Neural cell (in vitro differentiated cells): ENCODE measurements at regions not wholly inside any gene's neighbourhood (a gene's known extent, or its start where the extent isn't known, plus 50 kb on each side); places are given as distances from the start of the nearest gene placed in this dataset.
"Not testable (repeated sequence)": the region's sequence is repeated elsewhere in the genome, so short reads cannot be mapped to it uniquely, and the experiment has no call there.

Source experiments
- H2AFZ ChIP-seq: fragments of 200-600, 300-800 bp; sonication (generic), shearing (Covaris generic); 2 replicates; pipeline ENCODE4 v1.6.0; 2014; ENCODE audit warnings: low read depth, mild to moderate bottlenecking, antibody characterized with exemption, low read length, moderate library complexity
- H3F3A ChIP-seq: fragments of 200-600 bp; shearing (Covaris generic); 2 replicates; pipeline ENCODE4 v1.6.1; 2016; ENCODE audit warnings: mild to moderate bottlenecking, moderate library complexity, mixed read lengths, antibody characterized with exemption, low read length; ENCODE audit not compliant: insufficient read depth, poor library complexity, severe bottlenecking
- H3K27ac ChIP-seq: fragments of 200-600, 300-800 bp; sonication (generic), shearing (Covaris generic); 2 replicates; pipeline ENCODE4 v1.5.1; 2014; ENCODE audit warnings: mild to moderate bottlenecking, low read length, moderate library complexity
- H3K27me3 ChIP-seq: fragments of 300-800, 200-600 bp; sonication (generic), shearing (Covaris generic); 2 replicates; pipeline ENCODE4 v1.6.0; 2014; ENCODE audit warnings: mild to moderate bottlenecking, low read depth, low read length, moderate library complexity; ENCODE audit not compliant: insufficient read depth
- H3K36me3 ChIP-seq: fragments of 300-800, 200-600 bp; sonication (generic), shearing (Covaris generic); 2 replicates; pipeline ENCODE4 v1.5.1; 2014; ENCODE audit warnings: mild to moderate bottlenecking, antibody characterized with exemption, low read length, moderate library complexity; ENCODE audit not compliant: insufficient read depth
- H3K4me2 ChIP-seq: fragments of 300-800, 200-600 bp; sonication (generic), shearing (Covaris generic); 2 replicates; pipeline ENCODE4 v1.6.0; 2014; ENCODE audit warnings: mild to moderate bottlenecking, low read length
- H3K4me3 ChIP-seq: fragments of 300-800, 200-600 bp; sonication (generic), shearing (Covaris generic); 2 replicates; pipeline ENCODE4 v1.5.1; 2014; ENCODE audit warnings: mild to moderate bottlenecking, low read length, moderate library complexity
- H3K79me2 ChIP-seq: fragments of 200-600 bp; shearing (Covaris generic); replicated peaks from 2 replicates; pipeline ENCODE4 v1.6.0; 2014; ENCODE audit warnings: mild to moderate bottlenecking, low read length, moderate library complexity; ENCODE audit not compliant: insufficient read depth
- H3K9ac ChIP-seq: fragments of 300-800, 200-600 bp; sonication (generic), shearing (Covaris generic); 2 replicates; pipeline ENCODE4 v1.6.1; 2016; ENCODE audit warnings: mild to moderate bottlenecking, low read length, mixed read lengths
- H3K9me2 ChIP-seq: fragments of 200-600 bp; shearing (Covaris generic); 2 replicates; pipeline ENCODE4 v1.6.1; 2016; ENCODE audit warnings: mild to moderate bottlenecking, low read length, mixed read lengths; ENCODE audit not compliant: insufficient read depth
- H3K9me3 ChIP-seq: fragments of 200-600, 300-800 bp; sonication (generic), shearing (Covaris generic); 2 replicates; pipeline ENCODE4 v1.6.1; 2016; ENCODE audit warnings: mild to moderate bottlenecking, mixed run types, low read length, moderate library complexity, mixed read lengths
- H4K20me1 ChIP-seq: fragments of 200-600 bp; shearing (Covaris generic); 2 replicates; pipeline ENCODE4 v1.6.1; 2016; ENCODE audit warnings: mild to moderate bottlenecking, mixed run types; ENCODE audit not compliant: insufficient read depth
- EP300 ChIP-seq: fragments of 450-650 bp; conservative IDR thresholded peaks from 2 replicates; pipeline ENCODE4 v1.6.1; 2014; ENCODE audit warnings: antibody characterized with exemption, mild to moderate bottlenecking, moderate library complexity; ENCODE audit not compliant: poor library complexity, severe bottlenecking
- EZH2 ChIP-seq: fragments of 200-600, 300-800 bp; shearing (Covaris generic), sonication (generic); IDR thresholded peaks from 2 replicates; pipeline ENCODE4 v1.6.1; 2014; ENCODE audit warnings: antibody characterized with exemption, low read length, borderline replicate concordance, mild to moderate bottlenecking; ENCODE audit not compliant: insufficient read depth, poor library complexity, severe bottlenecking
- MXI1 ChIP-seq: fragments of 450-650 bp; conservative IDR thresholded peaks from 2 replicates; pipeline ENCODE4 v1.6.1; 2014; ENCODE audit warnings: antibody characterized with exemption, mild to moderate bottlenecking; ENCODE audit not compliant: poor library complexity, severe bottlenecking
- POLR2AphosphoS5 ChIP-seq: IDR thresholded peaks from 2 replicates; pipeline ENCODE4 v1.6.1; 2012
- RAD21 ChIP-seq: fragments of 450-650 bp; conservative IDR thresholded peaks from 2 replicates; pipeline ENCODE4 v1.6.1; 2014; ENCODE audit warnings: antibody characterized with exemption, mild to moderate bottlenecking, moderate library complexity
- SMC3 ChIP-seq: fragments of 450-650 bp; conservative IDR thresholded peaks from 2 replicates; pipeline ENCODE4 v1.6.1; 2014; ENCODE audit warnings: antibody characterized with exemption, mild to moderate bottlenecking, moderate library complexity; ENCODE audit not compliant: poor library complexity
- TAF1 ChIP-seq: IDR thresholded peaks from 2 replicates; pipeline ENCODE4 v1.6.1; 2012; ENCODE audit warnings: low read depth
- TF ChIP-seq, protein P1 (sequence below): fragments of 450-650 bp; IDR thresholded peaks from 2 replicates; pipeline ENCODE4 v1.5.1; 2014; ENCODE audit warnings: antibody characterized with exemption, mild to moderate bottlenecking, moderate library complexity; ENCODE audit not compliant: poor library complexity, severe bottlenecking
- TF ChIP-seq, protein P2 (sequence below): IDR thresholded peaks from 2 replicates; pipeline ENCODE4 v1.6.1; 2012; ENCODE audit warnings: borderline replicate concordance

DNA sequence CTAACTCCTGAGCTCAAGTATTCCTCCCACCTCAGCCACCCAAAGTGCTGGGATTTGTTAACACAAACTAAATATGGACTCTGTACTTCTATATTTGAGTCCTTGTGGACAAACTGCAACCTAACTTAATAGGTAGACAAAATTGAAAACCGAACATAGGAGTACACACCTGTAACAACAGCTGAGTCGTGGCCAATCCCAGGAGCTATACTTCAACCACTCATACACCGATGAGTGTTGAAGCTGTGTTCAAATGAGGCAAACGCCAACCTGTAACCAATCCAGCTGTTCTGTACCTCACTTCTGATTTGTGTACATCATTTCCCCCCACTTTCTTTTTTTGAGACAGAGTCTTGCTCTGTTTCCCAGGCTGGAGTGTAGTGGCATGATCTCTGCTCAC is 471.5 kb upstream of the C16orf82 start:
- Histone ChIP-seq H3F3A (no peaks in the 10 kb centered on the region), H3K9ac (no peak overlapping the region), H3K27me3 (no peaks in the 10 kb centered on the region)

DNA sequence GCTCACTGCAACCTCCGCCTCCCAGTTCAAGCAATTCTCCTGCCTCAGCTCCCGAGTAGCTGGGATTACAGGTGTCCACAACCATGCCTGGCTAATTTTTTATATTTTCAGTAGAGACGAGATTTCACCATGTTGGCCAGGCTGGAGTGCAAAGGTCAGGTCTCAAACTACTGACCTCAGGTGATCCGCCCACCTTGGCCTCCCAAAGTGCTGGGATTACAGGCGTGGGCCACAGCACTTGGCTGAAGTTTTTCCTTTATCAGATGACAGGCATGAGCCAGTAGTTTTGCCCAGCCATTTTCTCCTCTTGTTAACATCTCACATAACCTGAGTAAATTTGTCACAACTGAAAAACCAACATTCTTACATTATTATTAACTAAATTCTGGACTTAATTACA is 470.7 kb upstream of the C16orf82 start:
- not testable (repeated sequence) for H3K4me2 ChIP-seq, H3F3A ChIP-seq, H3K9me3 ChIP-seq, H3K79me2 ChIP-seq, H2AFZ ChIP-seq, H3K9ac ChIP-seq, H3K27ac ChIP-seq, H3K9me2 ChIP-seq, H3K4me3 ChIP-seq, H3K27me3 ChIP-seq, H4K20me1 ChIP-seq, H3K36me3 ChIP-seq

More for the DNA sequence above, 471.5 kb upstream of the C16orf82 start:
- Histone ChIP-seq H3K9me2 (no peaks in the 10 kb centered on the region), H2AFZ (no peak overlapping the region), H4K20me1 (no peaks in the 10 kb centered on the region), H3K4me3 (no peak overlapping the region), H3K9me3 (no peaks in the 10 kb centered on the region), H3K79me2 (no peaks in the 10 kb centered on the region), H3K4me2 (no peak overlapping the region), H3K36me3 (no peaks in the 10 kb centered on the region), H3K27ac (no peak overlapping the region)
- TF ChIP-seq, protein P1, sequence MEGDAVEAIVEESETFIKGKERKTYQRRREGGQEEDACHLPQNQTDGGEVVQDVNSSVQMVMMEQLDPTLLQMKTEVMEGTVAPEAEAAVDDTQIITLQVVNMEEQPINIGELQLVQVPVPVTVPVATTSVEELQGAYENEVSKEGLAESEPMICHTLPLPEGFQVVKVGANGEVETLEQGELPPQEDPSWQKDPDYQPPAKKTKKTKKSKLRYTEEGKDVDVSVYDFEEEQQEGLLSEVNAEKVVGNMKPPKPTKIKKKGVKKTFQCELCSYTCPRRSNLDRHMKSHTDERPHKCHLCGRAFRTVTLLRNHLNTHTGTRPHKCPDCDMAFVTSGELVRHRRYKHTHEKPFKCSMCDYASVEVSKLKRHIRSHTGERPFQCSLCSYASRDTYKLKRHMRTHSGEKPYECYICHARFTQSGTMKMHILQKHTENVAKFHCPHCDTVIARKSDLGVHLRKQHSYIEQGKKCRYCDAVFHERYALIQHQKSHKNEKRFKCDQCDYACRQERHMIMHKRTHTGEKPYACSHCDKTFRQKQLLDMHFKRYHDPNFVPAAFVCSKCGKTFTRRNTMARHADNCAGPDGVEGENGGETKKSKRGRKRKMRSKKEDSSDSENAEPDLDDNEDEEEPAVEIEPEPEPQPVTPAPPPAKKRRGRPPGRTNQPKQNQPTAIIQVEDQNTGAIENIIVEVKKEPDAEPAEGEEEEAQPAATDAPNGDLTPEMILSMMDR, result no peak
- TF ChIP-seq POLR2AphosphoS5, result no peak
- no peak for TF ChIP-seq EZH2
- TF ChIP-seq TAF1, result no peak
- TF ChIP-seq, protein P2, sequence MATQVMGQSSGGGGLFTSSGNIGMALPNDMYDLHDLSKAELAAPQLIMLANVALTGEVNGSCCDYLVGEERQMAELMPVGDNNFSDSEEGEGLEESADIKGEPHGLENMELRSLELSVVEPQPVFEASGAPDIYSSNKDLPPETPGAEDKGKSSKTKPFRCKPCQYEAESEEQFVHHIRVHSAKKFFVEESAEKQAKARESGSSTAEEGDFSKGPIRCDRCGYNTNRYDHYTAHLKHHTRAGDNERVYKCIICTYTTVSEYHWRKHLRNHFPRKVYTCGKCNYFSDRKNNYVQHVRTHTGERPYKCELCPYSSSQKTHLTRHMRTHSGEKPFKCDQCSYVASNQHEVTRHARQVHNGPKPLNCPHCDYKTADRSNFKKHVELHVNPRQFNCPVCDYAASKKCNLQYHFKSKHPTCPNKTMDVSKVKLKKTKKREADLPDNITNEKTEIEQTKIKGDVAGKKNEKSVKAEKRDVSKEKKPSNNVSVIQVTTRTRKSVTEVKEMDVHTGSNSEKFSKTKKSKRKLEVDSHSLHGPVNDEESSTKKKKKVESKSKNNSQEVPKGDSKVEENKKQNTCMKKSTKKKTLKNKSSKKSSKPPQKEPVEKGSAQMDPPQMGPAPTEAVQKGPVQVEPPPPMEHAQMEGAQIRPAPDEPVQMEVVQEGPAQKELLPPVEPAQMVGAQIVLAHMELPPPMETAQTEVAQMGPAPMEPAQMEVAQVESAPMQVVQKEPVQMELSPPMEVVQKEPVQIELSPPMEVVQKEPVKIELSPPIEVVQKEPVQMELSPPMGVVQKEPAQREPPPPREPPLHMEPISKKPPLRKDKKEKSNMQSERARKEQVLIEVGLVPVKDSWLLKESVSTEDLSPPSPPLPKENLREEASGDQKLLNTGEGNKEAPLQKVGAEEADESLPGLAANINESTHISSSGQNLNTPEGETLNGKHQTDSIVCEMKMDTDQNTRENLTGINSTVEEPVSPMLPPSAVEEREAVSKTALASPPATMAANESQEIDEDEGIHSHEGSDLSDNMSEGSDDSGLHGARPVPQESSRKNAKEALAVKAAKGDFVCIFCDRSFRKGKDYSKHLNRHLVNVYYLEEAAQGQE, result no peak
- TF ChIP-seq SMC3, result no peak
- no peak for TF ChIP-seq MXI1
- TF ChIP-seq RAD21, result no peak
- no peak for TF ChIP-seq EP300

DNA sequence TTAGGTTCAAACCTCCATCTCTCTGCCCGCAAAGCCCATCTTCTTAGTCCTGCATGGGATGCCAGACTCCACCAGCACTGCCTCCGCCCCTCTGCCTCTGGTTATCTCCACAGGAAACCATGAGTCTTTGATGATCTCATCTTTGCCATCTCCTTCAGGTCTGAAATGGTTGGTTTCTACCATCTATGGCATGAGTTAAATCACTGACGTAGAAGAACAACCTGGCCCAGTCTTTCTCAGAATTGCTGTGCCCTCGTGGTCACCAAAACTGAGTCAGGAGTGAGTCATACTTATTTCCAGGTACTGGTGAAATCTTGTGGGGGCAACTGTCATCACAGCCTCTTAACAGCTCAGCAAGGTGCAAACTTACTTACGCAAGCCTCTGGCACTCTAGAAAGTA is 468.7 kb upstream of the C16orf82 start:
- H3K36me3 ChIP-seq, result no peaks in the 10 kb centered on the region
- H3K4me2 ChIP-seq, result no peak overlapping the region
- H3K9me3 ChIP-seq, result no peaks in the 10 kb centered on the region
- no peak overlapping the region for H3K9ac ChIP-seq
- H3K4me3 ChIP-seq, result no peak overlapping the region
- H3K27ac ChIP-seq, result no peak overlapping the region
- no peaks in the 10 kb centered on the region for H3K27me3 ChIP-seq
- no peak for TF ChIP-seq TAF1
- TF ChIP-seq SMC3, result no peak
- TF ChIP-seq, protein P1, result no peak
- no peak for TF ChIP-seq EP300
- no peak for TF ChIP-seq RAD21
- no peak for TF ChIP-seq MXI1
- TF ChIP-seq, protein P2, result no peak
- no peak for TF ChIP-seq EZH2
- TF ChIP-seq POLR2AphosphoS5, result no peak
- no peaks in the 10 kb centered on the region for H3K79me2 ChIP-seq
- H2AFZ ChIP-seq, result no peak overlapping the region
- H4K20me1 ChIP-seq, result no peaks in the 10 kb centered on the region
- no peaks in the 10 kb centered on the region for H3K9me2 ChIP-seq
- no peaks in the 10 kb centered on the region for H3F3A ChIP-seq
